Kidney (tissue), 13 donors: ENCODE measurements at regions not wholly inside any gene's neighbourhood (a gene's known extent, or its start where the extent isn't known, plus 50 kb on each side); places are given as distances from the start of the nearest gene placed in this dataset.
A peak's percentile ranks its signal among the peaks of the same experiment; 100 is the strongest.

Experiments used
- DNase-seq, 5 donors: peaks; one replicate each; pipeline ENCODE4 v3.0.0-alpha.2; 2013 to 2020
- FAIRE-seq: peaks from 2 replicates; lab custom pipeline; 2012; peaks lifted over from hg19 to GRCh38; lab: Jason Lieb, UNC
- H3K27ac ChIP-seq, 2 donors: one replicate each; pipeline ENCODE4 v1.7.0; 2013; ENCODE audit warnings: low read depth in 2 of 2, low read length in 2 of 2, inconsistent platforms in 1 of 2
- H3K27me3 ChIP-seq: one replicate; pipeline ENCODE4 v1.7.1; 2013; ENCODE audit warnings: low read length, inconsistent platforms; ENCODE audit not compliant: control insufficient read depth, insufficient read depth
- H3K36me3 ChIP-seq, 3 donors: one replicate each; pipeline versions ENCODE4 v1.7.0 to v1.7.1; 2013; ENCODE audit warnings: low read length in 3 of 3, control low read depth in 1 of 3, inconsistent platforms in 1 of 3; ENCODE audit not compliant: insufficient read depth in 3 of 3, control insufficient read depth in 2 of 3
- H3K4me1 ChIP-seq, 3 donors: one replicate each; pipeline versions ENCODE4 v1.7.0 to v1.7.1; 2013; ENCODE audit warnings: low read length in 3 of 3, inconsistent platforms in 1 of 3, low read depth in 1 of 3; ENCODE audit not compliant: control insufficient read depth in 2 of 3, insufficient read depth in 2 of 3
- H3K4me3 ChIP-seq, 3 donors: one replicate each; pipeline versions ENCODE4 v1.7.0 to v1.8.1; 2013; ENCODE audit warnings: low read length in 3 of 3, control low read depth in 1 of 3, inconsistent platforms in 1 of 3
- H3K9ac ChIP-seq, 3 donors: one replicate each; pipeline versions ENCODE4 v1.7.0 to v1.7.1; 2013; ENCODE audit warnings: low read length in 3 of 3, control low read depth in 1 of 3, inconsistent platforms in 1 of 3
- H3K9me3 ChIP-seq, 3 donors: one replicate each; pipeline versions ENCODE4 v1.7.0 to v1.7.1; 2013; ENCODE audit warnings: low read length in 3 of 3, control low read depth in 1 of 3, inconsistent platforms in 1 of 3; ENCODE audit not compliant: control insufficient read depth in 2 of 3, insufficient read depth in 1 of 3
- CTCF ChIP-seq: IDR thresholded peaks from 3 replicates; pipeline ENCODE4 v1.5.1; 2012; ENCODE audit warnings: mild to moderate bottlenecking, moderate library complexity, borderline replicate concordance; ENCODE audit not compliant: insufficient read depth; ENCODE audit errors: extremely low read depth
- intact Hi-C: fragments of 100-400 bp; cut with DNase I; formaldehyde crosslinking; loops from one replicate; pipeline ENCODE4 v1.11.1; 2022
- donor health status: control.
- donor health status: control.
- donor health status: control.
- donor health status: control.
- donor health status: control.
- donor health status: DM: yes; HTN: yes; CAD: no.
- donor health status: Normal renal cell carcinoma (clear cell type).

GRCh38 chr5:164941132-164941531, 1435.7 kb downstream of the MAT2B start:
- H3K9ac ChIP-seq, result no peak overlapping the region

GRCh38 chr5:164950927-164951326, 1445.5 kb downstream of the MAT2B start:
- Histone ChIP-seq H3K4me1 (no peaks in the 10 kb centered on the region), H3K27me3 (no peaks in the 10 kb centered on the region), H3K4me3 (no peak overlapping the region), H3K27ac (no peak overlapping the region), H3K36me3 (no peaks in the 10 kb centered on the region), H3K9ac (no peak overlapping the region), H3K9me3 (no peaks in the 10 kb centered on the region)
- no peak for TF ChIP-seq CTCF
- intact Hi-C loops, result no loop called here
- DNase-seq (no peak), FAIRE-seq (no peak)

More at GRCh38 chr5:164941132-164941531, 1435.7 kb downstream of the MAT2B start:
- H3K36me3 ChIP-seq, result no peaks in the 10 kb centered on the region
- DNase-seq (peak in 1 of 5 donors; percentile 1), FAIRE-seq (no peak)
- H3K4me3 ChIP-seq, result no peak overlapping the region
- no peaks in the 10 kb centered on the region for H3K4me1 ChIP-seq
- H3K9me3 ChIP-seq, result no peaks in the 10 kb centered on the region
- H3K27ac ChIP-seq, result no peak overlapping the region
- intact Hi-C loops, result no loop called here
- no peak for TF ChIP-seq CTCF
- no peaks in the 10 kb centered on the region for H3K27me3 ChIP-seq

GRCh38 chr5:164951570-164951969, 1446.2 kb downstream of the MAT2B start:
- no peak for FAIRE-seq
- intact Hi-C loops, result no loop called here

More at GRCh38 chr5:164951570-164951969, 1446.2 kb downstream of the MAT2B start:
- no peaks in the 10 kb centered on the region for H3K9me3 ChIP-seq
- DNase-seq, result peak in 2 of 5 donors; percentile 0 to 8
- H3K9ac ChIP-seq, result no peak overlapping the region
- no peaks in the 10 kb centered on the region for H3K4me1 ChIP-seq
- H3K36me3 ChIP-seq, result no peaks in the 10 kb centered on the region
- no peak for TF ChIP-seq CTCF
- H3K27ac ChIP-seq, result no peak overlapping the region
- no peak overlapping the region for H3K4me3 ChIP-seq
- no peaks in the 10 kb centered on the region for H3K27me3 ChIP-seq
